ENCODE measurements at regions not wholly inside any gene's neighbourhood (a gene's known extent, or its start where the extent isn't known, plus 50 kb on each side); places are given as distances from the start of the nearest gene placed in this dataset.

DNA sequence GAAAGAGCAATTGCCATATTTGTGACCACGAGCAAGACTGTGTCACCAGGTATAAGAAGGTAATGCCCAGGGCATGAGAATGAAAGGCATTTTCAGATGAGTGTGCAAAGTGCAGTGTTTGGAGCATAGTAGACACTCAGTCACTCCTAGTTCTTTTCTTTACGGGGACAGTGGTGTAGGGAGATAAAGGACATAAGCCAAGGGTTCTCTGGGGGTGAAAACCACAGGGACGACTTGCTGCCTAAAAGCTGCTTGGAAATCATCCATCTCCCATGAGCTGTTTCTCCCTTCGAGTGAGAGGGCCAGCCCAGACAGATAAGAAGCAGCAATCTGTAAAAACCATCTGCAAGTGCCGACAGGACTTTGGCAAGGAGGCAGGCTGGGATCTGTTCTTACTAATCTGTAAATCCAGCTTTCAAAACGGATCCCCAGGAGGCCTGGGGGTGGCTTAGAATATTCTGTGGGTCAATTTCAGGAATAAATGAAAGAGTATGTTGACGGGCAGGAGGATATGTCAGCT, 221.6 kb downstream of the LPIN1 start:
- no peak for TF ChIP-seq EZH2 (IDR thresholded peaks at IDR 0.05; ENCODE audit: low read depth)
- TF ChIP-seq, protein P1, sequence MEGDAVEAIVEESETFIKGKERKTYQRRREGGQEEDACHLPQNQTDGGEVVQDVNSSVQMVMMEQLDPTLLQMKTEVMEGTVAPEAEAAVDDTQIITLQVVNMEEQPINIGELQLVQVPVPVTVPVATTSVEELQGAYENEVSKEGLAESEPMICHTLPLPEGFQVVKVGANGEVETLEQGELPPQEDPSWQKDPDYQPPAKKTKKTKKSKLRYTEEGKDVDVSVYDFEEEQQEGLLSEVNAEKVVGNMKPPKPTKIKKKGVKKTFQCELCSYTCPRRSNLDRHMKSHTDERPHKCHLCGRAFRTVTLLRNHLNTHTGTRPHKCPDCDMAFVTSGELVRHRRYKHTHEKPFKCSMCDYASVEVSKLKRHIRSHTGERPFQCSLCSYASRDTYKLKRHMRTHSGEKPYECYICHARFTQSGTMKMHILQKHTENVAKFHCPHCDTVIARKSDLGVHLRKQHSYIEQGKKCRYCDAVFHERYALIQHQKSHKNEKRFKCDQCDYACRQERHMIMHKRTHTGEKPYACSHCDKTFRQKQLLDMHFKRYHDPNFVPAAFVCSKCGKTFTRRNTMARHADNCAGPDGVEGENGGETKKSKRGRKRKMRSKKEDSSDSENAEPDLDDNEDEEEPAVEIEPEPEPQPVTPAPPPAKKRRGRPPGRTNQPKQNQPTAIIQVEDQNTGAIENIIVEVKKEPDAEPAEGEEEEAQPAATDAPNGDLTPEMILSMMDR (conservative IDR thresholded peaks at IDR 0.05) = no peak
